ENCODE measurements at regions not wholly inside any gene's neighbourhood (a gene's known extent, or its start where the extent isn't known, plus 50 kb on each side); places are given as distances from the start of the nearest gene placed in this dataset.

DNA sequence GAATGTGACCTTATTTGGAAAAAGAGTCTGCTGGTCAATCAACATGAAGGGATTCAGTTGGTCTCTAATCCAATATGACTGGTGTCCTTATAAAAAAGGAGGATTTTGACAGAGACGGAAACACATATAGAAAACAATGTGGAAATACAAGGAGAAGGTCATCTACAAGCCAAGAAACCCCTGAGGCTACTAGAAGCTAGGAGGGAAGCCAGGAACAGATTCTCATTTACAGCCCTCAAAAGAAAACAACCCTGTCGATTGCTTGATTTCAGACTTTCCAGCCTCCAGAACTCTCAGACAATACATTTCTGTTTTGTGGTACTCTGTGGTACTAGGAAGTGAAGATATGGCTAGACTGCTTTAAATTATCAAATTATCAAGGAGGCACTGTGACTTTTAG, 162.9 kb upstream of the IGF1R start:
- Histone ChIP-seq H3K4me3 (ENCODE audit: low read depth, low read length) (no peak overlapping the region), H3K4me1 (no peaks in the 10 kb centered on the region), H3K27ac (no peak overlapping the region), H3K79me2 (no peaks in the 10 kb centered on the region), H3K9me3 (ENCODE audit: control insufficient read depth, low read length) (no peaks in the 10 kb centered on the region), H3K9ac (no peak overlapping the region), H2AFZ (no peak overlapping the region), H3K27me3 (ENCODE audit: control insufficient read depth, insufficient read depth, low read length) (no peaks in the 10 kb centered on the region), H3K36me3 (ENCODE audit: control insufficient read depth, insufficient read depth, low read length) (no peaks in the 10 kb centered on the region), H3K4me2 (ENCODE audit: low read length) (no peak overlapping the region)
- TF ChIP-seq, protein P1, sequence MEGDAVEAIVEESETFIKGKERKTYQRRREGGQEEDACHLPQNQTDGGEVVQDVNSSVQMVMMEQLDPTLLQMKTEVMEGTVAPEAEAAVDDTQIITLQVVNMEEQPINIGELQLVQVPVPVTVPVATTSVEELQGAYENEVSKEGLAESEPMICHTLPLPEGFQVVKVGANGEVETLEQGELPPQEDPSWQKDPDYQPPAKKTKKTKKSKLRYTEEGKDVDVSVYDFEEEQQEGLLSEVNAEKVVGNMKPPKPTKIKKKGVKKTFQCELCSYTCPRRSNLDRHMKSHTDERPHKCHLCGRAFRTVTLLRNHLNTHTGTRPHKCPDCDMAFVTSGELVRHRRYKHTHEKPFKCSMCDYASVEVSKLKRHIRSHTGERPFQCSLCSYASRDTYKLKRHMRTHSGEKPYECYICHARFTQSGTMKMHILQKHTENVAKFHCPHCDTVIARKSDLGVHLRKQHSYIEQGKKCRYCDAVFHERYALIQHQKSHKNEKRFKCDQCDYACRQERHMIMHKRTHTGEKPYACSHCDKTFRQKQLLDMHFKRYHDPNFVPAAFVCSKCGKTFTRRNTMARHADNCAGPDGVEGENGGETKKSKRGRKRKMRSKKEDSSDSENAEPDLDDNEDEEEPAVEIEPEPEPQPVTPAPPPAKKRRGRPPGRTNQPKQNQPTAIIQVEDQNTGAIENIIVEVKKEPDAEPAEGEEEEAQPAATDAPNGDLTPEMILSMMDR (IDR thresholded peaks at IDR 0.05), result no peak

GRCh38 chr15:98493966-98494511, 154.3 kb upstream of the IGF1R start:
- Histone ChIP-seq H3K4me1 (no peaks in the 10 kb centered on the region), H2AFZ (no peak overlapping the region), H3K27ac (no peak overlapping the region), H3K4me3 (ENCODE audit: low read depth, low read length) (no peak overlapping the region), H3K4me2 (ENCODE audit: low read length) (no peak overlapping the region), H3K79me2 (no peaks in the 10 kb centered on the region), H3K27me3 (ENCODE audit: control insufficient read depth, insufficient read depth, low read length) (no peaks in the 10 kb centered on the region), H3K36me3 (ENCODE audit: control insufficient read depth, insufficient read depth, low read length) (no peaks in the 10 kb centered on the region), H3K9me3 (ENCODE audit: control insufficient read depth, low read length) (no peaks in the 10 kb centered on the region), H3K9ac (no peak overlapping the region)
- TF ChIP-seq, protein P1 (IDR thresholded peaks at IDR 0.05), result no peak

DNA sequence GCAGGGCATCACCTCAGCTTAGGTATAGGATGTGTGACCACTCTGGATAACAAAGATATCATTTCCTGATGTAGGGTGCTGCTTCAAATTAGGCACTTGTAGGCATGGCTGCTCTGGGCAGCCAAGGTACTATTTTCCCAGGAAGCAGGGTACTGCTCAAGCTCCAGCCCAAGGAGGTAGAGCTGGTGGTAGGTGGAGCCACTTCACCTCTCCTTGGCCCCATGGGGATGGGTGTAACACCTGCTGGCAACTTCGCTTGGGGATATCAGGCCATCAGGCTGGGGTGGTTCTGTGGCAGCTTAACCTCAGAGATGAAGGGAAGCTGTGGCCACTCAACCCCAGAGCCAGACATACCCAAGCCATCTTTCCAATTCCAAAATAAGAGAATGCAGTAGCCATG, 147.1 kb upstream of the IGF1R start:
- Histone ChIP-seq H3K36me3 (ENCODE audit: control insufficient read depth, insufficient read depth, low read length) (no peaks in the 10 kb centered on the region), H3K9ac (no peak overlapping the region), H3K27me3 (ENCODE audit: control insufficient read depth, insufficient read depth, low read length) (no peaks in the 10 kb centered on the region), H3K4me2 (ENCODE audit: low read length) (no peak overlapping the region), H3K4me1 (no peaks in the 10 kb centered on the region), H3K27ac (no peak overlapping the region), H3K9me3 (ENCODE audit: control insufficient read depth, low read length) (no peaks in the 10 kb centered on the region), H3K4me3 (ENCODE audit: low read depth, low read length) (no peak overlapping the region), H3K79me2 (no peaks in the 10 kb centered on the region), H2AFZ (no peak overlapping the region)
- TF ChIP-seq, protein P1 (IDR thresholded peaks at IDR 0.05), result no peak

GRCh38 chr15:98501632-98502031, 146.7 kb upstream of the IGF1R start:
- Histone ChIP-seq H3K4me1 (no peaks in the 10 kb centered on the region), H3K27ac (no peak overlapping the region), H3K79me2 (no peaks in the 10 kb centered on the region), H3K27me3 (ENCODE audit: control insufficient read depth, insufficient read depth, low read length) (no peaks in the 10 kb centered on the region), H2AFZ (no peak overlapping the region), H3K36me3 (ENCODE audit: control insufficient read depth, insufficient read depth, low read length) (no peaks in the 10 kb centered on the region), H3K9ac (no peak overlapping the region), H3K9me3 (ENCODE audit: control insufficient read depth, low read length) (no peaks in the 10 kb centered on the region), H3K4me2 (ENCODE audit: low read length) (no peak overlapping the region), H3K4me3 (ENCODE audit: low read depth, low read length) (no peak overlapping the region)
- TF ChIP-seq, protein P1 (IDR thresholded peaks at IDR 0.05), result no peak

- Histone ChIP-seq H3K27ac (no peak overlapping the region), H3K27me3 (ENCODE audit: control insufficient read depth, insufficient read depth, low read length) (no peaks in the 10 kb centered on the region), H3K36me3 (ENCODE audit: control insufficient read depth, insufficient read depth, low read length) (no peaks in the 10 kb centered on the region), H3K9ac (no peak overlapping the region), H3K4me3 (ENCODE audit: low read depth, low read length) (no peak overlapping the region), H3K4me2 (ENCODE audit: low read length) (no peak overlapping the region), H2AFZ (no peak overlapping the region), H3K9me3 (ENCODE audit: control insufficient read depth, low read length) (no peaks in the 10 kb centered on the region), H3K79me2 (no peaks in the 10 kb centered on the region), H3K4me1 (no peaks in the 10 kb centered on the region)
- TF ChIP-seq, protein P1 (IDR thresholded peaks at IDR 0.05), result no peak
Observed at GRCh38 chr15:98503970-98504369, 144.4 kb upstream of the IGF1R start.

Data from parathyroid adenoma (tissue), 2 donors.